ENCODE measurements at regions not wholly inside any gene's neighbourhood (a gene's known extent, or its start where the extent isn't known, plus 50 kb on each side); places are given as distances from the start of the nearest gene placed in this dataset.

GRCh38 chr1:240705579-240705978 is 93.6 kb upstream of the GREM2 start:
- TF ChIP-seq EZH2 (IDR thresholded peaks at IDR 0.05; ENCODE audit: low read depth, unreplicated experiment), result no peak
- no peak for TF ChIP-seq CTCF (conservative IDR thresholded peaks at IDR 0.05; ENCODE audit: low read depth in 2 of 2)
- no peak for TF ChIP-seq REST (IDR thresholded peaks at IDR 0.05; ENCODE audit: unreplicated experiment)
- TF ChIP-seq POLR2AphosphoS5 (IDR thresholded peaks at IDR 0.05; ENCODE audit: low read depth), result no peak
